NCI-H2196 (cell line): ENCODE measurements at regions not wholly inside any gene's neighbourhood (a gene's known extent, or its start where the extent isn't known, plus 50 kb on each side); places are given as distances from the start of the nearest gene placed in this dataset.
"Not testable (repeated sequence)": the region's sequence is repeated elsewhere in the genome, so short reads cannot be mapped to it uniquely, and the experiment has no call there.

ENCODE experiments used
- DNase-seq: peaks from one replicate; lab custom pipeline; 2025; ENCODE audit not compliant: unreplicated experiment; lab: John Stamatoyannopoulos, UW

GRCh38 chr17:77822302-77823030 is 136.0 kb upstream of the TNRC6C start:
- DNase-seq: no peak

- no peak for DNase-seq
Observed at GRCh38 chr17:77824102-77824779, 134.3 kb upstream of the TNRC6C start.

GRCh38 chr17:77824780-77825280 is 133.7 kb upstream of the TNRC6C start:
- no peak for DNase-seq

GRCh38 chr17:77825621-77826020 is 132.9 kb upstream of the TNRC6C start:
- no peak for DNase-seq

GRCh38 chr17:77826132-77826873 is 132.2 kb upstream of the TNRC6C start:
- peak; percentile 41 for DNase-seq

- DNase-seq: no peak
Observed at GRCh38 chr17:77827039-77827438, 131.5 kb upstream of the TNRC6C start.

GRCh38 chr17:77827511-77827910 is 131.0 kb upstream of the TNRC6C start:
- DNase-seq: no peak

GRCh38 chr17:77828749-77829539 is 129.6 kb upstream of the TNRC6C start:
- no peak for DNase-seq

GRCh38 chr17:77829843-77830799 is 128.4 kb upstream of the TNRC6C start:
- no peak for DNase-seq

GRCh38 chr17:77830816-77831473 is 127.6 kb upstream of the TNRC6C start:
- no peak for DNase-seq

- DNase-seq: no peak
Observed at GRCh38 chr17:77831474-77832179, 126.9 kb upstream of the TNRC6C start.

GRCh38 chr17:77832180-77832560 is 126.3 kb upstream of the TNRC6C start:
- no peak for DNase-seq

GRCh38 chr17:77833769-77834168 is 124.7 kb upstream of the TNRC6C start:
- no peak for DNase-seq

- peak; percentile 34 for DNase-seq
Observed at GRCh38 chr17:77834170-77835115, 124.1 kb upstream of the TNRC6C start.

GRCh38 chr17:77836557-77837041 is 121.9 kb upstream of the TNRC6C start:
- DNase-seq: peak; percentile 86

- DNase-seq: not testable (repeated sequence)
Observed at GRCh38 chr17:77837072-77837471, 121.4 kb upstream of the TNRC6C start.

- no peak for DNase-seq
Observed at GRCh38 chr17:77837917-77838316, 120.6 kb upstream of the TNRC6C start.
